ENCODE measurements at regions not wholly inside any gene's neighbourhood (a gene's known extent, or its start where the extent isn't known, plus 50 kb on each side); places are given as distances from the start of the nearest gene placed in this dataset.

GRCh38 chr3:13705702-13706280 is 156.9 kb downstream of the FBLN2 start:
- no peak overlapping the region for H3K4me3 Mint-ChIP-seq
- Histone ChIP-seq H3F3A (ENCODE audit: low read depth) (no peaks in the 10 kb centered on the region), H3K27ac (no peak overlapping the region), H2AFZ (replicated peaks) (no peak overlapping the region), H3K4me3 (no peak overlapping the region), H3K9ac (no peak overlapping the region), H3K27me3 (no peaks in the 10 kb centered on the region), H3K36me3 (no peaks in the 10 kb centered on the region), H3K4me1 (no peaks in the 10 kb centered on the region), H3K9me3 (ENCODE audit: low read depth) (no peaks in the 10 kb centered on the region), H3K4me2 (no peak overlapping the region), H4K20me1 (ENCODE audit: low read depth) (no peaks in the 10 kb centered on the region), H3K79me2 (ENCODE audit: low read depth) (no peaks in the 10 kb centered on the region)
- H3K4me1 Mint-ChIP-seq, result no peaks in the 10 kb centered on the region
- peak overlapping the region; percentile 34 for H3K27ac Mint-ChIP-seq
- peaks cover 38% of the 10 kb centered on the region for H3K27me3 Mint-ChIP-seq (ENCODE audit: insufficient read depth, low read depth)
- DNase-seq (ENCODE audit: low spot score), result no peak
- TF ChIP-seq EZH2phosphoT487 (IDR thresholded peaks at IDR 0.05) (no peak), CTCF (IDR thresholded peaks at IDR 0.05) (no peak), EZH2 (IDR thresholded peaks at IDR 0.05) (no peak)
- H3K9me3 Mint-ChIP-seq, result peaks cover 61% of the 10 kb centered on the region
- H3K36me3 Mint-ChIP-seq, result no peaks in the 10 kb centered on the region

GRCh38 chr3:13705051-13705450 is 156.1 kb downstream of the FBLN2 start:
- DNase-seq (ENCODE audit: low spot score), result no peak
- Histone ChIP-seq H3K27ac (no peak overlapping the region), H3K9ac (no peak overlapping the region), H3K9me3 (ENCODE audit: low read depth) (no peaks in the 10 kb centered on the region), H3K4me2 (no peak overlapping the region), H3K79me2 (ENCODE audit: low read depth) (no peaks in the 10 kb centered on the region), H4K20me1 (ENCODE audit: low read depth) (no peaks in the 10 kb centered on the region), H2AFZ (replicated peaks) (no peak overlapping the region), H3K4me3 (no peak overlapping the region), H3F3A (ENCODE audit: low read depth) (peaks cover 5% of the 10 kb centered on the region), H3K27me3 (no peaks in the 10 kb centered on the region), H3K36me3 (no peaks in the 10 kb centered on the region), H3K4me1 (peaks cover 5% of the 10 kb centered on the region)
- Mint-ChIP-seq H3K27ac (peak overlapping the region; percentile 34), H3K27me3 (ENCODE audit: insufficient read depth, low read depth) (peaks cover 33% of the 10 kb centered on the region), H3K36me3 (no peaks in the 10 kb centered on the region), H3K9me3 (peaks cover 58% of the 10 kb centered on the region), H3K4me1 (peaks cover 4% of the 10 kb centered on the region), H3K4me3 (no peak overlapping the region)
- TF ChIP-seq CTCF (IDR thresholded peaks at IDR 0.05) (no peak), EZH2phosphoT487 (IDR thresholded peaks at IDR 0.05) (no peak), EZH2 (IDR thresholded peaks at IDR 0.05) (no peak)

- Histone ChIP-seq H4K20me1 (ENCODE audit: low read depth) (no peaks in the 10 kb centered on the region), H3K9ac (no peak overlapping the region), H2AFZ (replicated peaks) (no peak overlapping the region), H3K9me3 (ENCODE audit: low read depth) (no peaks in the 10 kb centered on the region), H3K4me1 (peaks cover 5% of the 10 kb centered on the region), H3K79me2 (ENCODE audit: low read depth) (no peaks in the 10 kb centered on the region), H3K27ac (no peak overlapping the region), H3F3A (ENCODE audit: low read depth) (peaks cover 7% of the 10 kb centered on the region), H3K36me3 (no peaks in the 10 kb centered on the region), H3K4me3 (no peak overlapping the region), H3K27me3 (no peaks in the 10 kb centered on the region), H3K4me2 (no peak overlapping the region)
- no peak for DNase-seq (ENCODE audit: low spot score)
- TF ChIP-seq EZH2phosphoT487 (IDR thresholded peaks at IDR 0.05), result no peak
- TF ChIP-seq CTCF (IDR thresholded peaks at IDR 0.05), result no peak
- TF ChIP-seq EZH2 (IDR thresholded peaks at IDR 0.05), result no peak
- H3K9me3 Mint-ChIP-seq, result peaks cover 50% of the 10 kb centered on the region
- H3K36me3 Mint-ChIP-seq, result no peaks in the 10 kb centered on the region
- peaks cover 30% of the 10 kb centered on the region for H3K27me3 Mint-ChIP-seq (ENCODE audit: insufficient read depth, low read depth)
- H3K27ac Mint-ChIP-seq, result no peak overlapping the region
- H3K4me3 Mint-ChIP-seq, result no peak overlapping the region
- peaks cover 11% of the 10 kb centered on the region for H3K4me1 Mint-ChIP-seq
These were observed 155.2 kb downstream of the FBLN2 start for GRCh38 chr3:13704174-13704573.

All from neural progenitor cell (in vitro differentiated cells).